Heart right ventricle (tissue), 16 donors: ENCODE measurements at regions not wholly inside any gene's neighbourhood (a gene's known extent, or its start where the extent isn't known, plus 50 kb on each side); places are given as distances from the start of the nearest gene placed in this dataset.

Source experiments
- ATAC-seq, 8 donors: fragments of 200-7000 bp; cut with Tn5 transposase; one replicate each; pipeline ENCODE4 v1.9.1; 2020; ENCODE audit warnings: mild to moderate bottlenecking in 8 of 8, moderate library complexity in 8 of 8, moderate number of reproducible peaks in 1 of 8
- DNase-seq, 2 donors: peaks; one replicate each; pipeline ENCODE4 v3.0.0-alpha.2; 2020
- H3K27ac ChIP-seq, 10 donors: fragments of 200-600 bp; sonication (generic) in 2 of 10; one replicate each; pipeline versions ENCODE4 v1.5.0 to v1.8.0; 2020 to 2022; ENCODE audit warnings: mild to moderate bottlenecking in 3 of 10
- H3K27me3 ChIP-seq, 7 donors: fragments of 200-600 bp; one replicate each; pipeline ENCODE4 v1.8.0; 2021 to 2022; ENCODE audit warnings: mild to moderate bottlenecking in 2 of 7
- H3K36me3 ChIP-seq, 9 donors: fragments of 200-600 bp; sonication (generic) in 1 of 9; one replicate each; pipeline versions ENCODE4 v1.5.0 to v1.8.0; 2020 to 2022; ENCODE audit warnings: mild to moderate bottlenecking in 2 of 9
- H3K4me1 ChIP-seq, 9 donors: fragments of 200-600 bp; sonication (generic) in 1 of 9; one replicate each; pipeline versions ENCODE4 v1.5.0 to v1.8.0; 2020 to 2022; ENCODE audit warnings: mild to moderate bottlenecking in 4 of 9
- H3K4me3 ChIP-seq, 10 donors: fragments of 200-600 bp; sonication (generic) in 2 of 10; one replicate each; pipeline versions ENCODE4 v1.5.0 to v1.8.0; 2020 to 2022; ENCODE audit warnings: mild to moderate bottlenecking in 7 of 10, moderate library complexity in 2 of 10
- H3K9me3 ChIP-seq, 11 donors: fragments of 200-600 bp in 10 of 11; sonication (generic) in 2 of 11; one replicate each; pipeline versions ENCODE4 v1.5.0 to v1.8.0; 2013 to 2022; ENCODE audit warnings: mild to moderate bottlenecking in 2 of 11, control low read depth in 1 of 11, moderate library complexity in 1 of 11
- CTCF ChIP-seq, 9 donors: fragments of 200-600 bp; sonication (generic) in 2 of 9; IDR thresholded peaks; one replicate each; pipeline versions ENCODE4 v1.5.0 to v1.8.0; 2021 to 2022; ENCODE audit warnings: antibody characterized with exemption in 9 of 9, mild to moderate bottlenecking in 5 of 9, moderate library complexity in 1 of 9
- WGBS, 2 donors: extraction: QIAGEN DNeasy Blood & Tissue Kit; methylation state at CpG; one replicate each; pipeline ENCODE4 v1.1.7; 2013; ENCODE audit warnings: inconsistent platforms in 1 of 2; 5-methylcytosine and 5-hydroxymethylcytosine counted together
- intact Hi-C, 10 donors: fragments of 100-400 bp; cut with DNase I; formaldehyde crosslinking; loops; one replicate each; pipeline versions ENCODE4 v1.11.1 to v1.14.2; 2022
- donor health status: Arrhythmogenic right ventricular cardiomyopathy.
- donor health status: ischemic (EF 13 %, LVEDD 7.1; RV severe dilation, severe dysfunction).
- donor health status: healthy with polysubstance abuse.
- donor health status: DM: no; HTN: yes; CAD: no.
- donor health status: DM: no; HTN: no; CAD: no.
- donor health status: ischemic (EF 25% LVEDD 6.9; RV normal size, moderate dysfunction).
- donor health status: ischemic (EF 25% LVEDD 5.7; RV mildly dilated, moderate dysfunction).
- donor health status: healthy.
- donor health status: DM: yes; HTN: yes; CAD: no.
- donor health status: Ischemic cardiomyopathy.
- donor health status: ischemic (EF 35%, LVEDD 5.7; RV mildly dilated, moderate dysfunction).
- donor health status: nonischemic (EF 11% LVEDD 7.7; RV severe dilation, severe dysfunction).
- donor health status: DM: yes; HTN: yes; CAD: no.
- donor health status: PGD.
- donor health status: ischemic (EF 29% LVEDD 5.4; RV normal size, mild dysfunction).
- donor health status: nonischemic (EF 23%, LVEDD 6.1; RV moderate dilation, normal function).

- DNase-seq (no peak), ATAC-seq (no peak)
- intact Hi-C loops: no loop called here
- WGBS, 2 donors: 90 to 91% methylated on average over 2 of the region's 2 CpGs
- H3K4me1 ChIP-seq: no peaks in the 10 kb centered on the region
- no peaks in the 10 kb centered on the region for H3K36me3 ChIP-seq
- no peak overlapping the region for H3K27ac ChIP-seq
- no peak for TF ChIP-seq CTCF (IDR thresholded peaks at IDR 0.05)
- H3K4me3 ChIP-seq: no peak overlapping the region
- peaks cover 0 to 10% (median 0%) of the 10 kb centered on the region in 11 donors for H3K9me3 ChIP-seq
- H3K27me3 ChIP-seq: peaks cover 0 to 30% (median 16%) of the 10 kb centered on the region in 7 donors
These were observed 238.5 kb downstream of the SOX9 start for GRCh38 chr17:72359274-72359673.

GRCh38 chr17:72359811-72360210 is 239.0 kb downstream of the SOX9 start:
- ATAC-seq: no peak
- Histone ChIP-seq H3K4me3 (no peak overlapping the region), H3K36me3 (no peaks in the 10 kb centered on the region), H3K4me1 (no peaks in the 10 kb centered on the region), H3K9me3 (peaks cover 0 to 10% (median 0%) of the 10 kb centered on the region in 11 donors), H3K27ac (no peak overlapping the region), H3K27me3 (peaks cover 0 to 35% (median 20%) of the 10 kb centered on the region in 7 donors)
- intact Hi-C loops: no loop called here
- 80 to 82% methylated on average over 5 of the region's 5 CpGs for WGBS, 2 donors
- TF ChIP-seq CTCF (IDR thresholded peaks at IDR 0.05): no peak
- DNase-seq: no peak

GRCh38 chr17:72360386-72360940 is 239.6 kb downstream of the SOX9 start:
- H3K27ac ChIP-seq: no peak overlapping the region
- no peak overlapping the region for H3K4me3 ChIP-seq
- H3K9me3 ChIP-seq: peaks cover 0 to 6% (median 0%) of the 10 kb centered on the region in 11 donors
- ATAC-seq: no peak
- 48 to 53% methylated on average over 6 of the region's 6 CpGs for WGBS, 2 donors
- no peaks in the 10 kb centered on the region for H3K4me1 ChIP-seq
- intact Hi-C loops: no loop called here
- no peaks in the 10 kb centered on the region for H3K36me3 ChIP-seq
- peaks cover 0 to 36% (median 16%) of the 10 kb centered on the region in 7 donors for H3K27me3 ChIP-seq
- no peak for DNase-seq
- TF ChIP-seq CTCF (IDR thresholded peaks at IDR 0.05): no peak

GRCh38 chr17:72361892-72362291 is 241.1 kb downstream of the SOX9 start:
- intact Hi-C loops: no loop called here
- TF ChIP-seq CTCF (IDR thresholded peaks at IDR 0.05): no peak
- Histone ChIP-seq H3K4me3 (no peak overlapping the region), H3K27ac (no peak overlapping the region), H3K36me3 (no peaks in the 10 kb centered on the region), H3K9me3 (no peaks in the 10 kb centered on the region), H3K27me3 (peaks cover 0 to 38% (median 13%) of the 10 kb centered on the region in 7 donors), H3K4me1 (no peaks in the 10 kb centered on the region)
- WGBS, 2 donors: 87 to 97% methylated on average over 6 of the region's 6 CpGs
- ATAC-seq (no peak), DNase-seq (no peak)
